Epidermal melanocyte (primary cell): ENCODE measurements at regions not wholly inside any gene's neighbourhood (a gene's known extent, or its start where the extent isn't known, plus 50 kb on each side); places are given as distances from the start of the nearest gene placed in this dataset.

Experiments used
- DNase-seq: peaks from one replicate; pipeline ENCODE4 v3.0.0; 2011; ENCODE audit warnings: low spot score; ENCODE audit not compliant: insufficient read length

DNA sequence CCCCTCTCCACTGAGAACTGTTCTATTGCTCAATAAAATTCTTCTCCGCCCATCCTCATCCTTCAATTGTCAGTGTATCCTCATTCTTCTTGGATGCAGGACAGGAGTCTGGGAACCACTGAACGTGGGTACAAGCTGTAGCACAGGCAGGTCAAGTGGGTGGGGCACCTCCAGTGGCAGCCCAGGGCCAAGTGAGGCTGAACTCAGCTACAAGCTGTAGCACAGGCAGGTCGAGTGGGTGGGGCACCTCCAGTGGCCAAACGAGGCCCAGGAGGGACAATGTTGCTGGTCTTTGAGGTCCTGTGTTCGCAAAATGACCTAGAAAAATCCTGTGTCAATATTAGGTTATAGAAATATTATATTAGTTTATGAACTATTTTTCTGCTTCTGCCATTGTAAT, 352.0 kb downstream of the TMX3 start:
- DNase-seq: no peak

DNA sequence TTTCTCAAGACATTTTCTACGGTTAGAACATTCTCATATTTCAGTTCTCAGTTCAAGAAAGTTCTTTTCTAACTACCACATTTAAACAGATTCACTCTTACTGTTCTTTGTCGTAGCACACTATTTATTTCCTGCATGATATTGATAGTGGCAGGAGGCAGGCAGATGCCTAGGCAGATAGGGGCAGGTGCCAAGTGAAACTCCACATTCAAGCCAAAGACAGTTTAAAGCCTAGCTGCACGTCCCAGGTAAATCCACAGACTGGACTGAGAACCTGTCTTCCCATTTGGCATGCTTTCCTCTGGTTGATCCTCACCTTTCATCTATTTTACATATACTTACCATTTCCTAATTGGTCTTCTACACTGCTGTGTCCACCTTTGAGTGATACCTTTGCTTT, 359.3 kb downstream of the TMX3 start:
- DNase-seq: no peak

DNA sequence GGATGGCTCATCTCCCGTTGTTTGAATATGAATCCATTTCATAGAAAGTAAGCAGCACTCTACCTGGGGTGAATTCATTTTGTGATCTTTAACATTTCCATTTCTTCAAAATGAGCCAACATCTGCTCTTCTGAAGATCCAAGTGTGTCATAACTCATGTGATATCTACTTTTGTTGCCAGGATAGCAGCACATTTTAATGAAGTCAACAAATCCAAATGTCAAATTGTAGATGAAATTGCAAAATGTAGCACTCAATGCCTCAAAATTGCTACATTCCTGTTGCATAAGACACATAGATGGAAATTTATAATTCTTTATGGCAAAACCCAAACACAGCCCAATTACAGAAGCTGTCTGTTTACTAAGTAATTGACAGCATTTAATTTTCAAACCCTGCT, 360.7 kb downstream of the TMX3 start:
- no peak for DNase-seq

DNA sequence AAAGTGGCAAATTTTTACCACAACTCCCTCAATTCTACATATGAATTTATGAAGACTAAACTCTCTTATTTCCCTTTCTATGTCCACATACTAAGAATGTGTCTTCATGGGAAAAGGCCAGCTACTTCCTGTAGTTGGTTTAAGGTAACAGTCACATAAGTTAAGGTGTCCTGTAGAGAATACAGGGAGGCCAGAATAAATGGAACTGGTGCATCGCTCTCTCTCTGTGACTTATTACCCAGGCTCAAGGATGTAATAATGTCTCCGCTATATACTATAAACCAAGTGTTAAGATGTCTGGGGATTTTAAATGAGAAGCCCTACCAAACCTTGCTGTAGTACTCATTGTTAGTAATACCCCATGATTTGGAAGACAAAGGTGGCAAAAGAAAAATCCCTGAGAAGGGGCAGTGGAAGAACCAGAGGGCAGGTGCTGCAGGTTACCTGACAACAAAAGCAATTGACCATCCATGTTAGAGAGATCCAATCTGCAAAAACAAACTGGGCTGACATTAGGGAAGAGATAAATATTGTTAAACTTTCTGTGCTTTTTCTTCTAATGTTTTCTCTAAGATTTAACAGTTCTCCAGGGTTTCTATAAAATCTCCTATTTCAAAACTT, 372.8 kb downstream of the TMX3 start:
- DNase-seq: no peak

DNA sequence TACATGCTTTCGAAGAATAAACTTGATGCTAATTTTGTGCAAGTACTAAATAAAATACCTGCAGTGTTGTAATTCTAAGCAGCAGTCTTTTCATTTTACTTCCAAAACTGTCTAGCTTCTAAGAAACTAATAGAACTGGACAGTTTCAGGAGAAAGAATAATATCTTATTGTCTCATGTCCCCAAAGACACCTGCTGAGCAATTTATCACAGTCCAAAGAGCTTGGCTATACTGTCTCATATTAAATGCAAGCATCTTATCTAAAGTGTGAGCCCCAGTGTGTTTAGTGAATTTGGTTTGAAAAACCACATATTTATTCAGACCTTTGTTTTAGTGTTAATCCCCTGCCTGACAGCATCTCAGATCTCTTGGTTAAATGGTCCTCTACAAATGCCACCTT, 374.3 kb downstream of the TMX3 start:
- DNase-seq: no peak

DNA sequence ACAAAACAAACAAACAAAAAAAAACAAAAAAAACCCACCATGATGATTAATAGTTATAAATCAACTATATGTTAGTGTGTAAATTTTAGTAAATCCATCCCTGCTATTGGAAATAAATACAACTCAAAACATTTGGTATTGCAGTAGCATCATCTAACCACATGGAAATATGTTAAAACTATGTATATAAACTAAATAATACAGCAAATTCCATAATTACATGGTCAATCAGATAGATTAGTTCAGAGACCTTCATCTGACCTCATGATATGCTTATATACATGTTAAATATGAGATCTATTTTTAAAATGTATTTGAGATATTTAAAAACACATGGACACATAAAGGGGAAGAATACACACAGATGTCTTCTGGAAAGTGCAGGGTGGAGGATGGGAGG, 384.2 kb downstream of the TMX3 start:
- DNase-seq: no peak

DNA sequence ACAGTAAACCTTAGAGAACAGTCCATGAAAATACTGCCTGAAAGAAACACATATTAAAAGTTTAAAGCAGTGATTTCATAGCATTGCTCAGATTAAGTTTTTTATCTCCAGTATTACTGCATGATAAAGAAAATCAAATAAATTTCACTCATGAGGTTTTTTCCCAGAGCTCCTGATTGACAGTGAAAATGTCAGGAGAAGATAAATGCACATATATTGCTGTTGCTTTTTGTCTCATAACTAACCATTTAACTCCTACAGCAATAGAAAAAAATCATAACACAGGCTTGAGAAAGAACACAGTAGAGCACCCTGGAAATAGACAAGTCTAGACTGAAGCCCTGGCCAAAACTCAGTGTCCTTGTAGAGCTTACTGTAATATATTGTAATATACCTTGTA, 391.0 kb downstream of the TMX3 start:
- no peak for DNase-seq

DNA sequence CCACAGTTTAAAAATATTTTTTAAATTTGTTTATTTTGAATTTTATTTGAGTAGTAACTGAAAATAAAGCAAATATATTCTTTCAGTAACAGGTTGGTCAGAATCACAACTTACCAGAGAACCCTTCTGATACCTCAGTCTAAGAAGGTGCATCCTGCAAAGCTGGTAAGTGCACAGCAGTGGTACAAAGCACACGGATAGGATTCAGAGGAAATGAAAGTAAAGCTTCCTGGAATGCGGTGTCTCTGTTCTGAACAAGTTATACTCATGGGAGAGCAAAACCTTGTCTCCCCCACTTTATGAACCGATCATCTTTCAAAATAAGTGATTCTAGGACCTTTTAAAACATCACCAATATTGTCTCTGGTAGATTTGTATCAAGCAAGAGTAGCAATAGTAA, 398.3 kb downstream of the TMX3 start:
- no peak for DNase-seq

DNA sequence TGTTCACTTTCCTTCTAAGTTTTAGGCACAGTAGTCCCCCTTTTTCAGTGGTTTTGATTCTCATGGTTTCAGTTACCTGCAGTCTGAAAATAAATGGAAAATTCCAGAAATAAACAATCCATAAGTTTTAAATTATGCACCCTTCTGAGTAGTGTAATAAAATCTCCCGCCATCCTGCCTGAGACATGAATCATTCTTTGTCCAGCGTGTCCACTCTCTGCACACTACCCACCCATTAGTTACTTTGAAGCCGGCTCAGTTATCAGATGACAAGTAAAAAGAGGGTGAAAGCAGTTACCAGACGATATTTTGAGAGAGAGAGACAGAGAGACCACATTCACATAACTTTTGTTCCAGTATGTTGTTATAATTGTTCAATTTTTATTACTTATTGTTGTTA, 400.5 kb downstream of the TMX3 start:
- no peak for DNase-seq

DNA sequence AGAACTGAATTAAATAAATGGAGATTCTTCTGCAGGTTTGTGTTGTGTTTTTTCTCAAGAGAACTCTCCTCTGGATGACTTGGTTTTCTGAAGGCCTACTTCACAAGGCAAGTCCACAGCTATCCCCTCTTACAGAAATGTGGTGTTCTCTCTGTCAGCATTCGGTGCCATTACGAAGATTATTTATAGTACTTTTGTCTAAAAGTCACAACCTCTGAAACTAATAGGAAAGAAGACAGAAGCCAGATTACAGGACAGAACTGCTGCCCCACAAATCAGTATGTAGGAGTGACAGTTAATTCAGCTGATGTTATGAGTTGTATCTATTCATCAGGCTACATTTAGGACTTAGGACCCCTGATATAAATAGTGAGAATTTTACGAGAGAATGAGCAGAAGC, 413.5 kb downstream of the TMX3 start:
- DNase-seq: no peak

DNA sequence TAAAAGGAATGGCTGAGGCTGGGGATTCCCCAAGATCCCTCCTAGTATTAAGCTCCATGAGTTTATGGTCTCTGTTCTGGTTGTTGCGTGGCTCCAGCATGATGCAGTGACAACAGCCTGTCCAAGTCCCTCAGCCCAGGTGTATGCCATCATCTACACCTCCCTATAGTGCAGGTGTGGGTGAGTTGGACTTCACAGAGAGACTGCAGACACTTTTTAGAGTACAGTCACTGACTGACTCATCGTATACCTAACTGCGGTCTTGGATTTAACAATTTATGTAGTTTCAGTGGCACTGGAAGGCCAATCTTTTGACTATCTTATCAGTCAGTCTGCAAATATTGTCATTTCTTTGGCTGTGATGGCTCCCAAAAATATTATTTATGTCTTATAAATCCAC, 415.0 kb downstream of the TMX3 start:
- DNase-seq: no peak

DNA sequence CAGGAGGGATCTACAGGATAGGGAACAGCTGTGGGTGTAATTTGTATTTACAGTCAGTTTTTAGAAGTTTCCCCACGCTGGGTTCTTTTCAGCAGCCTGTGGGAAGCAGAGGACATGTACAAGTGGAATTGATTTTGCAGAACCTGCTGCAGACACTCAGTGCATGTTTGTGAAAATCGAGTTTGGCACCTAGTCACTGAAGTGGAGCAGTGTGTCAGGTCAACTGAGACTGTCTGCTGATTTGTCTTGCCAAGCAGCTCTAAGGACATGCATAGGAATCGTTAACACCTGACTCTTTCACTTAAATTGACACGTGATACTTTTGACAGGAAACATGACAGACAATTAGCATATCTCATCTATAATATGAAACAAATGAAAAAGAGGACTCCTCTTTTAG, 416.6 kb downstream of the TMX3 start:
- DNase-seq: no peak

DNA sequence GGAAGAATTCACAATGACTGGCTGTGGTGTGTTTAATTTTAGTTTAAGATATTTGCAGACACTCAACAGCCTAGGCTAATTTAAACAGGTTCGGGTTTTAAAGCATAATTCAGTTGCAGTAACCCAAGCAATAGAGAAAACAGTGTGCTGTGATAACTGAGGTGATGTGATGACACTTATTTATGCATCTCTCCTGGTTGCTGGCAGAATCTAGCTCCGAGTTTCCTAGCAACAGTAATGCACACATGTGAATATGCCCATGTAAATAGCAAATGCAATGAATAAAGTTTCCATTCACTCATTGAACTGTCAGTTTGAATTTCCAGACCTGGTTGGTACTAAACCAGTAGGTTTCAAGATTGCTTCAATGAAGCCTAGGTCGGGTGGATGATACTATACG, 426.5 kb downstream of the TMX3 start:
- no peak for DNase-seq

DNA sequence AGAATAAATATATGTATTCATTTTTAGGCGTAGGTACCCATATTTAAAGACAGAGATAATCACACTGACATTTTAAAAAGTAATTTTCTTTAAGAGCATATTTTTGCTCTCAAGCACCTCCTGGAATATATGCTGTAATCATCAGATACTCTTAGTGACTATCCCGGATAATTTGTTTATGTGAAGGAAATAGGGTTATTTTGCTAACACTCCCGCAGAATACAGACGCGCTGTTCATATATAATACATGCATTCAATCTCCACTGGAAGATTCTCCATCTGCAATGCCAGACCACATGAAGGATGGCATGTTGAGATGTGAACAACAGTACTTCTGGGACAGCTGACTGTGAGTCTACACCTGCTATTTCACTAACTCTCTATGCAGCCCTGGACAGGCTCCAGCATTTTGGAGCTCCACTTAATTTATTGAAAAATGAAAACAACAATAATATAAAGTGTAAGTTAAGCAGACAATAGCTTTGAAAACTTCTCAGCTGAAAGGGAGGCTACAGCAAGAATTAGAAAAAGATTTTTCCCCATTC, 430.6 kb downstream of the TMX3 start:
- no peak for DNase-seq

DNA sequence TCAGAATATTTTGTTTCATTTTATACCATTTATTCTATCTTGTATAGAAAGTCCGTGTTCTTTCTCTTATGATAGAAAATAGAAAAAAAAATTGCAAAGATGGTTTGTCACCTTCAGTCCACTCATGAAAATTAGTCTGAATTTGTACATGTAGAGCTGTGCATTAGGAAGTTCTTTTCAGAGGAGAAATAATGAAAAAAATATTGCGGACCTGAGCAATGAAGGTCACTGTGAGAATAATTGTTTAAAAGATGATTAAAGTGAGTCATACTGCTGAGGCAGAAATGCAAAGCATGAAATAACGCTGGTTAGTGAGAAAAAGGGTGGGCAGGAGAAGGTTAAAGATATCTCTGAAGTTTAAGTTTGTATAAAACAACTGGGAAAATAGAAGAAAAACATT, 431.1 kb downstream of the TMX3 start:
- DNase-seq: no peak

DNA sequence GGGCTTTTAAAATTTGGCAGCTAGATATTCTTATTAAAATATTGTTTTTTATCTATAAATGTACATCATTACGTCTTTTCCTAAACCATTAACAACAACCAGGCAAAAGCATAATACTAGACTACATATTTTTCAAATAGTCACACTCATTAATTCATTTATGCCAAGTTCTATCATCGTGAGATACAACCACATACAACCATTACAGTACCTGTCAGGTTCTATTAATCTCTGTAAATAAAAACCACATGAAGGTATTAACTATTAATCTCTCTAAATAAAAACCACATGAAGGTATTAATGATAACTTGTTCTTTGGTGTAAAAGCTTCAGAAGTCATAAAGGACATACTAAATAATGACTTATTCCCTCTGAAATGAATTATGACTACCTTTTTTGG, 432.7 kb downstream of the TMX3 start:
- DNase-seq: no peak

DNA sequence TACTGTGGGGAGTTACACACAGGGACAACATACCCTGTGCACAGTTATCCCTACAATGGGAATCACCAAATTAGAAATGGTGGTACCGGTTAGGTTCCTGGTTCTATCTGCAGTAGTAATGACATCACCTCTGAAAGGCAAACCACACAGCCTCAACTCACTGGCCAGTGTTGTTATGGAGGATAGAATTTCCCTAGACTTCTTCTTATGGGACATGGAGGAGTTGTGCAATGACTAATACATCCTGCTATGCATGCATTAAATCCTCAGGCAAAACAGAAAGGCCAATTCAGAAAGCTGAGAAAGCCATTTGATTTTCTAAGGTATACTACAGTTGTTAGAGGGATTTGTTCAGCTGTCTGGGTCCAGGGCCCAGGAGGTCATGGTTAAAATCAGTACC, 439.3 kb downstream of the TMX3 start:
- DNase-seq: no peak

DNA sequence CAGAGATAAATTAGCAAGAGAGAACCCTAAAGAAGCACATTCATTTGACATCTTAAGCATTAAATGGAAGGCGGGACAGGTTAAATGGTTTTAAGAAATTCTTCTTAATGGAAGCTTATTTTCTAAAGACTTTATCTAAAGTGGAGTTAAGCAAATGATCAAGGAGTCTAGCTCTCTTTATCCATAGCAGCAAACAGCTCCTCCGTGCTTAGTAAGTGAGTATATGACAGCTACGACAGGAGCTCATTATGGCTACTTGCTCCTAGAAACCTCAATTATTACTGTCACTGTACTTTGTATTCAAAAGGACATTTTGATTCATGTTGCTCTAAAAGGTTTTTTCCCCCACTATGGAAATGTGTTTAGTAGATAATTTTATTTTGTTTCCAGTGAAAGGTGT, 444.9 kb downstream of the TMX3 start:
- DNase-seq: no peak

DNA sequence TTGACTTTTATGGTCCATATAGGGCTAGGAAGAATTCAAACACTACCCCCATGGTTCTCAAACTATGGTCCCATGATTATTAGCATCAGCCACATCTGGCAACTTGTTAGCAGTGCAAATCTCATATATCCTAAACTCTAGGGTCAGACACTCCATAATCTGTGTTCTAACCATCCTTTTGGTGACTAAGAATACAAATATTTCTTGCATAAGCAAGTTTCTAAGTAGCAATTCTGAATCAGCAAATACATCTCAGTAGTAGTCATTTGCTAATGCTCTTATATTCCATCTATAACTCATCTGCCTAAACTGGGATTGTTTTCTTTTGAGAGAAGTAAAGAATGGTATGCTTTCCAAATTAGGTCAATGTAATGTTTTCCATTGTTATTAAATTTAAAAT, 447.3 kb downstream of the TMX3 start:
- no peak for DNase-seq

DNA sequence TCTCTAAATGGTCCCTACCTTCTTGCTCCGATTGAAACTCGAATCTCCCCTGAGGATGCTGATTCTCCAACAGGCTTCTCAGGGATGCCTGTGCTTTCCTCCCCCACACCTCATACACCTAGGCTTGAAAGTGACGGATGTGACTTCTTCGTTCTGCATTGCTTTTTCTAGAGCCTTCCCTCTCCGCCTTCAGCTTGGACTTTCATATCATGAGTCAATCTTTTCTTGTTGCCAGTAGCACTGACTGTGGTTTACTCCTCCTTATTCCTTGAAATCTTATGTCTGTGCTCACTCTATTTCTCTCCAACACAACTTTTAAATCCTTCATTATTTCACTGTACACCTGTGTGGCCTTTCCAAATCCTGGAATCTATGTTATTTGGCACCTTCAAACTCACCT, 451.4 kb downstream of the TMX3 start:
- no peak for DNase-seq

DNA sequence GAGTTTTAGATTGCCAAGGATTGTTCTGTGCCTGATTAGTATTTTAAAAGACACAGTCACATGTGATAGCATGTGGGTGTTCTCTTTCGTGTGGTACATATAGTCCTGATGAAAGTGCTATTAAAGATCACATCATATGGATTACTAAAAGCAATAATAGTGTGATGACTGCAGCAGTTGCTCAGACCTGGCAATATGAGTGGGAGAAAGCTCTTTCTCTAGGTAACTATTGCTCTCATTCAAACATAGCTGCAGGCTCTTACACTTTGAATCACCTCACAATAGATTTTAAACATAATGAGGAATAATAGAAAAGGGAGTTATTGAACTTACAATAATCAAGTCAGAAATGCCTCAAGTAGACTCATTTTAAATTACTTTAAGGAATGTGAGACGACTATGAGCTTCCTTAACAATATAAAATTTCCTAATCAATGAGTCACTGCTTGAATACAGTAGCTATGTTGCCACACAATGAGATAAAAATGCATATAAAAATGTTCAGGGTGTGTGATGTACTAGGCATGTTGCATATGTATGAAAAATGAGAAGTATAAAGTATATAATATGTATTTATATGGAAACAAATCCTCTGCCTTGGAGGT, 452.1 kb downstream of the TMX3 start:
- DNase-seq: no peak

DNA sequence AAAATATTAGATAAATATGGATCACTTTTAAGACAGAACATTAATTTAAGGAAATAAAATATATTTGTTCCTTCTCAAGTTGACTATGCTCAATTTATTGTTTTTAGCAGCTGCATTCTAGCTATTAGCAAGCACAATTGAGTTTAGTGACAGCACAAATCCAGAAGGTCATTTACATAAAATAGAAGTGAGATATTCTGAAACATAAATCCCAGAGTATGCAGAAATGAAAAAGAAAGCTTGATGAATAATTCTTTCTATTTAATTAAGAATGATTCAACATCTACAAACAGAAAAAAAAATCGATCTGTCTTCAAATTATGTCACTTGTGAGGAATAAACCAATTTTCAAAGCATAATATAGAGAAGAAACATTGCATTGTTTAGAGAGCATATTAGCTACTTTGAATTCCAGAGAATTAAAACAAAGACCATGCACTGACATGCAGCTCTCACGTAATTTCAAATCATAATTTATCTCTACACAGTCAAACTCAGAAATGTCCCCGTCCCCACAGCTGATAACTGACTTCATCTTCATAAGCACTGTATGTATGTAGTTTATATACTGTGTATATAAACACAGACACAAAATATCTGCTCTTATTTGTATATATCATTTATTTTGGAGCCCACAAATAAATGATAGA, 458.4 kb downstream of the TMX3 start:
- no peak for DNase-seq

DNA sequence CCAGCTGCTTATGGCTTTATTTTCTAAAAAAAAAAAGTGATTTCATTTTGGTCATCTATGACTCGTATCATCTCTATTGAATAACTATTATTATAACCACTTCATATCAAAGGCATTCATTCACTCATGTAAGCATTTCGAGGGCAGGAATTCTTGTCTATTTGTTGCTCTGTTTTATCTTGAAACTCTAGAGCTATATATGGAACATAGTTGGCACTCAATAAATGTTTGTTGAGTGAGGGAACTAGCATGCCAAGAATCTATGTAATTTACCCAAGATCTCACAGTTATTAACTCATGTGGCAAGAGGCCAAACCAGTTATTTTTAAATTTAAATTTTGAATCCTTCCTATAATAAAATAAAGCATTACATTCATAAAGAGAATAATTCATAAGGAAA, 470.1 kb downstream of the TMX3 start:
- no peak for DNase-seq
